ENCODE measurements at regions not wholly inside any gene's neighbourhood (a gene's known extent, or its start where the extent isn't known, plus 50 kb on each side); places are given as distances from the start of the nearest gene placed in this dataset.

DNA sequence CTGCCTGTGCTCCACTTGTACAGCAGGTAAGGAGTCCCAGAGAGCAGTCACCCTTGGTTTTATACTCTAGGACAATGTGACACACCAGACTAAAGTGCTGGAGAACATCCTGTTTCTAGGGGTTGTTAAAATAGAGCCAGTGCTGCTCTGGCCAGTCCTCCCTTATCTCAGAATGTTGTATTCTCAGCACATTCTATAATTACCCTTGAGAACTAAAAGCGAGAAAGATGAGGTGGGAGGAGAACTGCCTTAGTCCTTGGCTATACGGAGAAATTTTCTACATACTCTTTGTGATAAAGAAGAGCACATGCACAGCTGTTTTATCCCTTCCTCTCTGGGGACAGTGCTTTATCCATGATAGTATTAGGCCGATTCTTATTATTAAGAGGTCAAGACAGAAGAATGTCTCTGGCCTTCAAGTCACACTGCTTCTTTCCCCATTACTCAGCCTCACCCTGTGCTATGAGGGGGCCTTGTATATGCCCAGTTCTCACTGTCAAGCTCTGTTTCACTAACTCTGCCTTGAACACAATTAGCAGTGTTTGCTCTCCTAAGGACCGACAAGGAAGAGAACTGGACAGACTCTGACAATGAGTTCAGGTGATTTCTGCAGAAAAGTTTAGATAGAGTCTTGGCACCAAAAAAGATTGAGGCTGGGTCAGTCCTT lies 385.8 kb downstream of the TRIB2 start:
- TF ChIP-seq POLR2A (IDR thresholded peaks at IDR 0.05; ENCODE audit: insufficient read depth in 1 of 2, low read depth in 2 of 2, low read length in 2 of 2) (no peak), ZNF552 (CRISPR knock-in tag; IDR thresholded peaks at IDR 0.05; ENCODE audit: borderline replicate concordance) (no peak), HNF4A (CRISPR knock-in tag; IDR thresholded peaks at IDR 0.05) (no peak), ZNF670 (CRISPR knock-in tag; IDR thresholded peaks at IDR 0.05; ENCODE audit: borderline replicate concordance) (no peak), RELA (CRISPR knock-in tag; IDR thresholded peaks at IDR 0.05) (no peak), MEF2D (CRISPR knock-in tag; IDR thresholded peaks at IDR 0.05) (no peak), XBP1 (CRISPR knock-in tag; IDR thresholded peaks at IDR 0.05) (no peak)
- TF ChIP-seq, protein P1, sequence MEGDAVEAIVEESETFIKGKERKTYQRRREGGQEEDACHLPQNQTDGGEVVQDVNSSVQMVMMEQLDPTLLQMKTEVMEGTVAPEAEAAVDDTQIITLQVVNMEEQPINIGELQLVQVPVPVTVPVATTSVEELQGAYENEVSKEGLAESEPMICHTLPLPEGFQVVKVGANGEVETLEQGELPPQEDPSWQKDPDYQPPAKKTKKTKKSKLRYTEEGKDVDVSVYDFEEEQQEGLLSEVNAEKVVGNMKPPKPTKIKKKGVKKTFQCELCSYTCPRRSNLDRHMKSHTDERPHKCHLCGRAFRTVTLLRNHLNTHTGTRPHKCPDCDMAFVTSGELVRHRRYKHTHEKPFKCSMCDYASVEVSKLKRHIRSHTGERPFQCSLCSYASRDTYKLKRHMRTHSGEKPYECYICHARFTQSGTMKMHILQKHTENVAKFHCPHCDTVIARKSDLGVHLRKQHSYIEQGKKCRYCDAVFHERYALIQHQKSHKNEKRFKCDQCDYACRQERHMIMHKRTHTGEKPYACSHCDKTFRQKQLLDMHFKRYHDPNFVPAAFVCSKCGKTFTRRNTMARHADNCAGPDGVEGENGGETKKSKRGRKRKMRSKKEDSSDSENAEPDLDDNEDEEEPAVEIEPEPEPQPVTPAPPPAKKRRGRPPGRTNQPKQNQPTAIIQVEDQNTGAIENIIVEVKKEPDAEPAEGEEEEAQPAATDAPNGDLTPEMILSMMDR (CRISPR knock-in tag; IDR thresholded peaks at IDR 0.05), result no peak

Measured in HepG2 (cell line).